HCEC 1CT (cell line): ENCODE measurements at regions not wholly inside any gene's neighbourhood (a gene's known extent, or its start where the extent isn't known, plus 50 kb on each side); places are given as distances from the start of the nearest gene placed in this dataset.
"Not testable (repeated sequence)": the region's sequence is repeated elsewhere in the genome, so short reads cannot be mapped to it uniquely, and the experiment has no call there.

Experiments
- DNase-seq: peaks from one replicate; pipeline ENCODE4 v3.0.0-alpha.2; 2017

DNA sequence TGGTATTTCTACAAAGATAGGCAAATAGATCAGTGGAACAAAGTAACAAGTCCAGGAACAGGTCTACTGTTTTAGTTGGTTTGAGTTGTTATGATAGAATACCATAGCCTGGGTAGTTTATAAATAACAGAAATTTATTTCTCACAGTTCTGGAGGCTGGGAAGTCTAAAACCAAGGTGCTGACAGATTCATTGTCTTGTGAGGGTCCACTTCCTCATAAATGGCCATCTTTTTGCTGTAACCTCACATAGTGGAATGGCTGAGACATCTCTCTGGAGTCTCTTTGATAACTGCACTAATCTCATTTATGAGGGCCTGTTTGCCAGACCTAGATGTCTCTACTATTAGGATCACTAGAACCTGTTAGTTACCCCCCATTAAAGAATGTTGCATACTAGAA, 152.3 kb upstream of the MYRIP start:
- no peak for DNase-seq

DNA sequence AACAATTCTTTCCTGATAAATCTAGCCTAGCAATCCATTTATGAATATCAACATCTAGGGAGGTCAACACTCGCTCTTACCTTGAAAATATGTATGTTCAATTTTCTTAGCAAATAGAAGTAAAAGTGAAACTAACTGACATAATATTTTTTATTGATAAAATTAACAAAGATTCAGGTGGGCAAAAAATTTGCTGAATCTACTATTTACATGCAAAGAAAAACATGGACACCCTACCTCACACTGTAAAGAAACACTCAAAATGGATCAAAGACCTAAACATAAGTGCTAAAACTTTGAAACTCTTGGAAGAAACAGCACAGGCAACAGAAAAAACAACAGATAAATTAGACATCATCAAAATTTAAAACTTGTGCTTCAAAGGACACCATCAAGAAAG, 151.6 kb upstream of the MYRIP start:
- no peak for DNase-seq

DNA sequence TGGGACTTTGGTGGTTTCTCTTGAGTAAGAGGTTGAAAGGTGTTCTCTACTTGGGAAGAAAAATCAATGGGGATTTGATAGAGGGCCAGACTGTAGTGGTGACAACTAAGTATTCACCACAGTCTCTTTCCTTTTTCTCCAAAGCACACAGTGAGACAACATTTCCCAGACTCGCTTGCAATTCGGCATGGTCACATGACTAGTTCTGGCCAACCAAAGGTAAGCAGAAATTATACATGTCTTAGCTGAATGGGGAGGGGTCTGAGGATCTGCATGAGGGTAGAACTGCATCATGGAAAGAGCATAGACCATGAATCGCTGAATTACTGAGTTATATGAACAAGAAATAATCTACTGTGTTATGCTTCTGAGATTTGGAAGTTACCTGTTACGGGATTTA, 144.5 kb upstream of the MYRIP start:
- DNase-seq: no peak

DNA sequence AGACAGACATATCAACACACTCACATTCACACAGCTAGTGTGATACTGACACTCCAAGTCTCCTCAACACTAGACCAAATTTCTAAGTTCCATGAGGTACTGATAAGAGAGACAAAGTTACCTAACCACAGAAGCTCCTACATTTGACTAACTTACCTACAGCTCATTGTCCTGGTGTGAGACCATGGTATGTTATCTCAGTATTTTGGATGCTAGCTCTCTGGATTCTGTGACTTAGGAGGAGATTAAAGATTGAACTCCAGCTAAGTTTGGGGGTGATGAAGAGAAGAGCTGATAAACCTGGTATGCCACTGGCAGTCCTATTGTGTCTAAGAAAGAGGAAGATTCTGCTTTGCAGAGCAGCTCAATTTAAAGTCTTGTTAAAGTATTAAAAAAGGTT, 144.0 kb upstream of the MYRIP start:
- DNase-seq: no peak

DNA sequence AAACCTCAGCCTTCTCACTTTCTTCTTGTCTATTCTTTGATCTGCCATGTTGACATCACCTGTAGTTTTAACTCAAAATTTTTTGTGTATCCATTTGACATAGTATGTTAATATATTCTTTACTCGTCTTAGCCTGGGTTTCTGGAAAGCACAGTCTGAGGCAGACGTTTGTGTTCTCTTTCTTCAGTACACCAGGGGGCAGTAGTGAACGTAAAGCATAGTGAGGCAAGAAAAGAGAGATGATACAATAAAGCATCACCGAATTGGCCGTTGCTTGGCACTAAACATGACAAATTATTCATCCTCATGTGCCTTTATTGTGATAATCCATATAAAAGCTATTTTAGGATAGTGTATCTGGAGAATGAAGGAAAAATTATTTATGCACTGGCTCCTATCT, 141.0 kb upstream of the MYRIP start:
- peak; percentile 46 for DNase-seq

DNA sequence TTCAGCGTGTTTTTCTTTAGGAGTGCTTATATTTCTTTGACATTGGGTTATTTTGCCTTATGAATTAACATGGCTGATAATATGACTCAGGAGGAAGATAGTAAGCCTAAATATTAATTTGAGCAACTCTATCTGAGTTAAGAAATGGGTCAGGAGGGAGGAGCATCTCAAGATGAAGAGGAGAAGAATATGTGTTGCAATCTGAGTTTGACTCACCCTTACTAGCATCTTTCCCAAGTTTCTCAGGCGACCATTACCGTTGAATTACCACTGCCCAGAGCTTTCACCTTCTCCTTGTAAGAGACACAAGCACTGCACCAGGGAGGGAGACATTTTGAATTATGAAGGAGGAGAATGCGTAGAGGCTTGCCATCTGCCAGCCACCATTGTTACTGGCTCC, 138.3 kb upstream of the MYRIP start:
- no peak for DNase-seq

DNA sequence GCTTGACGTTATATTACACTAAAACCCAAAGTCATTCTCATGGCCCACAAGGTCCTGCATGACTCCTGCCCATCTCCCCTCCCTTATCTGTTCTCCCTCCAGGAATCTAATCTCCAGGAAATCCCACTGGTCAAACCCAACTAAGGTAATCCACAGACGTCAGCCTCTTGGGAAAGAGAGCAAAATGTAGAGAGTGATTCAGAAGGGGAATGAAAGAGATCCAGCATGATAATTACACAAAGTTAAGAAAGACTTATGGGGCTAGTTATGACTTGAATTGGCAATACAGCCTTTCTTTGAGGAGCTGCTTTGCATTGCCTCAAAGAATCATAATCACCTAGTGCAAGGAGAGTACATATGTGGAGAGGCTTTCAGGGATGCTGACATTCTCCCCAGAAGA, 137.8 kb upstream of the MYRIP start:
- no peak for DNase-seq

DNA sequence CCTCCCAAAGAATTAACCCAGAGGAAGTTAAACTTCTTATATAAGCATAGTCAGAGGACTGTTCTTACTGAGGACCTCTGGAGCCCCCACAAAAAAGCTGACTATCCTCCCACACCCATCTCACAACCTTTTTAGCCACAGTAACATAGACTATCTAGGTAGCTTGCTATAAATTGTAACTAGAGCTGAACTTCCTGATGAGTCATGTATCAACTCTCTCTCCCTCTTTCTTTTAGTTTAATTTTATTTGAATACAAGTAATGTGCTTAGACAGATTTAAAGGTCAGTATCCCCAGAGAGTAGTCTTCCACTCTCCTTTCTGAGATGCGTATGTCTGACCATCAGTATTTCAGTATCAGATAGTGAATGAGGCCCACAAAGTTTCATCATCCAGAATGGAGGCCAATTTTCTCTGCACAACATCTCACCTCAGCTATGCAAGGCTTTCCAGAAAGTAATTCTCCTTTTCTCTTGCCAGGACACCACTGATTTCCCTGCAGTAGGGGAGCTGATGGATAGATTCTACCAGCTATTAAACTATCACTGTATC, 104.0 kb upstream of the MYRIP start:
- no peak for DNase-seq

DNA sequence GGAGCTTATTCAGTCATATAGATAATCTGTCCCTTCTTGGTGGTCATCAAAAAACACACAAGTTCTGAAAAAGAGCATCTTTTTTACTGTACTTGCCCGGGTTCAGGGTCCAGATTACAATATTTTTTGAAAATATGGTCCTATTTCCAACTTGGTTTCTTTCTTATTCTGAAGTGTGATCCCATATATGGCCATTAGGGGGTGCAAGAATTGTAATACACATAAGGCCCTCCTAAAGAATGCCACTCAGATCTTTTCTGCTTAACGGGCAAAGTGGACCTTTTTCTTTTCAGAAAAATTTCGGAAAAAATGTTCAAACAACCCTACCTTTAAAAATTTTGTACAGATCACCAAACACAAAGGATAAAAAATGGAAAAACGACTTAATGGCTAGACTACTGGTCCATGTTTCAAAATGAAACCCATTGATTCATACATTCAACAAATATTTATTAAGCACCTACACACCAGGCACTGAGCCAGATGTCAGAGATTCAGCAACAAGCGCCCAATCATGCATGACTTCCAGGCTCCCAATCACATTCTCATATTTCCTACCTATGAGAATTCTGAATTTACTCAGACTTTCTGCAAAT, 102.0 kb upstream of the MYRIP start:
- peak; percentile 12 for DNase-seq

DNA sequence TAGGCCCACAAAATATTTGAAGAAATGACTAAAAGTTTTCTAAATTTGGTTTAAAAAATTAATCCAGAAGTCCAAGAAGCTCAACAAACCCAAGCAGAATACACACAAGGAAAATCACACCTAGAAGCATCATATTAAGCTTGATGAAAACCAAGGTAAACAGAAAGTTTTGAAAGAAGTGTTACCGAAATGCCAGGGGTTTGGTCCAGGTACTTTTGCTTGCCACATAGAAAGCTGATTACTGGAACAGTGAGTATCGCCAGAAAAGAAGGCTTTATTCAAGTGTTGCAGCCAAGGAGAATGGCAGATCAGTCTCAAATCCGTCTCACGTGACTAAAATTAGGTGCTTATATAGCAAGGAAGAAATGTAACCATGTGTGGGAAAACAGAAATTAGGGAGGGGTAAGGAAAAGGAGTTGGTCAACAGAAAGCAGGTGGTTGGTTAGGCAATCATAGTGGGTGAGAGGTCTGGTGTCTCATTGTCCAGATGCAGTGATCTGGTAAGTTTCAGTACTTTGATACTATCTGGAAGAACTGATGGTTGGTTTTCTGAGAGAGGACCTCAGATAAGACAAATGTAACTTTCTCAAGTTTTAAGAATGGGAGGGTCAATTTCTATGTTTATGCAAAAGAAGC, 96.9 kb upstream of the MYRIP start:
- no peak for DNase-seq

DNA sequence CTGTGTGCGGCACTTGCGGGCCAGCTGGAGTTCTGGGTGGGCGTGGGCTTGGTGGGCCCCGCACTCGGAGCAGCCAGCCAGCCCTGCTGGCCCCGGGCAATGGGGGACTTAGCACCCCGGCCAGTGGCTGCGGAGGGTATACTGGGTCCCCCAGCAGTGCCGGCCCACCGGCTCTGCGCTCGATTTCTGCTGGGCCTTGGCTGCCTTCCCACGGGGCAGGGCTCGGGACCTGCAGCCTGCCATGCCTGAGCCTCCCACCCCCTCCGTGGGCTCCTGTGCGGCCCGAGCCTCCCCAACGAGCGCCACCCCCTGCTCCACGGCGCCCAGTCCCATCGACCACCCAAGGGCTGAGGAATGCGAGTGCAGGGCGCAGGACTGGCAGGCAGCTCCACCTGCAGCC, 96.1 kb upstream of the MYRIP start:
- DNase-seq: not testable (repeated sequence)

DNA sequence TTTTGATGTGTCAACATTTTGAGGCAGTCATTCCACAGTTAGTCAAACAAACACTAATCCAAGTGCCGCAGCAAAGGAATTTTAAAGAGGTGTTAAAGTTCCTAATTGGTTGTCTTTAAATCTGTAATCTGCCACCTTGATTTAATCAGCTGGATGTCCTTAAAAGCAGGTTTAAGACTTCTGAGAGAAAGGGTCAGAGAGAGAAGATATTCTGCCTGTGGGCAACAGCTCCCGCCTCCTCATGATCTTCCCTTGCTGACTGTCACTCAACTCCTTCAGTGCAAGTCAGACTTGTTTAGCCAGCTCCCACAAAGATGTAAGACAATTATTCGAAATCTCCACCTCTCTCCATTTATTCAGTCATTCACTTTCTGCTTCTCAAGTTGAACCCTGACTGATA, 92.6 kb upstream of the MYRIP start:
- no peak for DNase-seq

DNA sequence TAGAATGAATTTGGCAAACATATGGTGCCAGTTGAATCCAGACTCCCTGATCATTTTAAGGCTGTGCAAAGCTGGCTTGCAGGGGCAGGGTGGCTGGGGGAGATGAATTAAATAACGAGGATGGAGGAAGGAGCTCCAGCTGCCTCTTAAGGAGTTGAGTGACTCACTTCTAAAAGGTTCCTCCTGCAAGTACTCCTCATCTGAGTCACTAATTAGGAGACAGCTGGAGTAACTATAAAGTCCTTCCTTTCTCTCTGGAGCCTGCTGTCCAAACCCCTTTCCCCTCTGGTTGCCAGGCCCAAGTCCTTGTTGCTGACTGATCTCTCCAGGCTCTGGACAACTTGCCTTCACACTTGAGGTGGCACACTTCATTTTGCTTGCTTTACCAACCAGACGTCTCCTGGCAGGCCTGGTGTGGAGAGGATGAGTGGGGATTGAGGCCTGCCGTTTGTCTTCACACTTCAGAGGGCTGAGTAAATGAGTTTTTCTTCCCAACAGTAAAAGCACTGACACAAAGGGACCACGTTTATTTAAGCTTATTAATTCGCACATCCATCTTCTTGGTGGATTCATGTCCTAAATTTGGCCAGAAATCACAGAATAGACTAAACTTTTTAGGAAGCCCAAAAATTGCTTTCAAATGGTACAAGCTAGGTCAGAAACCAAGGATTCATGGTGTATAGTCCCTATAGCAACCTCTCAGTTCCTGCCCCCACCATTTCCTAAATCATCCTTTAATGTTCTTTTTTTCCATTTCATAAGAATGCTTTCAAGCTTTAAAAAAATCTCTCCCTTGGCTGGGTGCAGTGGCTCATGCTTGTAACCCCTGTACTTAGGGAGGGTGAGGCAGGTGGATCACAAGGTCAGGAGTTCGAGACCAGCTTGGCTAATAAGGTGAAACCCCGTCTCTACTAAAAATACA, 90.5 kb upstream of the MYRIP start:
- peak; percentile 33 for DNase-seq

DNA sequence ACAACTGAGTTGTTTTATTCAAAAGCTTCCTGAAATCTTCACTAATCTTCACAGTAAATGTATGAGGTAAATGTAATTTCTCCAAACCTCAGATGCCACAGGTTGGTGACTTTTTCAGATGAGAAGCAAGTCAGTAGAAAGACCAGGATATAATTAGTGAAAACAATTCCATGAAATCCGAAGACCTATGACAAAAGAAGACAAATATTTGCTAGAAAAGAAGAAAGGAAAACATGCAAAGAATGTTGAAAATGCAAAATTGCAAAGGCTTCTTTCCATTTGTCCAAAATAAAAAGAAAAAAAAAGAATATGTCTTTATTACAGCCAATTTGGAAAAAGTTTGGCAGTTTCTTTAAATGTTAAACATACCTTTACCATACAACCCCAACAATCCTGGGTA, 88.3 kb upstream of the MYRIP start:
- DNase-seq: no peak

DNA sequence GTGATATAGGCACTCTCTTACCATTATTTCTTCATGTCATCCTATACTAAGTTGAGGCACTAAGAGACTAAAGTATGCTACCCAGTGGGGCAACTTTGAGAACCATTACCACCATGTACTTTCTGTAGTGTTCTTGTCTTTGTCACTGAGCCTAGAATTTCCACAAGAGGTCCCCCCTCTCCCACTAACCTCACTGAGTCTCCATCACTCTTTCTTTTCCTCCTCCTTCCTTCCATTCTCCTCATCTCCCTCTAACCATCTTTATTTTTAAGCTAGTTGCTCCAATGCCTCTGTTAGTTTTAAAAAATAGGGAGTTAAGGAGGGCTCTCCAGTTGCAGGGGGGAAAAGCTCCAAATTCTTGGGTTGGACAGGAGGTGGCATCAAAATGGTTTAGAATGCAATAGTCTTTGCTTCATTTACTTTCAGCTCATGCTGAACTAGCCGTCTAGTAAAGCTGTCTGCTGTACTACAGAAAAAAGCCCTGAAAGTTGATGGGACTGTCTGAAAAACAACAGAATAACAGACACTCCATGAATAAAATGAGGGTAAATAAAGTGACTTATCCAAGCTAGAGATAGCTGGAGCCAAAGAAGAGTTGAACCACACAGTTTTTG, 85.1 kb upstream of the MYRIP start:
- no peak for DNase-seq

DNA sequence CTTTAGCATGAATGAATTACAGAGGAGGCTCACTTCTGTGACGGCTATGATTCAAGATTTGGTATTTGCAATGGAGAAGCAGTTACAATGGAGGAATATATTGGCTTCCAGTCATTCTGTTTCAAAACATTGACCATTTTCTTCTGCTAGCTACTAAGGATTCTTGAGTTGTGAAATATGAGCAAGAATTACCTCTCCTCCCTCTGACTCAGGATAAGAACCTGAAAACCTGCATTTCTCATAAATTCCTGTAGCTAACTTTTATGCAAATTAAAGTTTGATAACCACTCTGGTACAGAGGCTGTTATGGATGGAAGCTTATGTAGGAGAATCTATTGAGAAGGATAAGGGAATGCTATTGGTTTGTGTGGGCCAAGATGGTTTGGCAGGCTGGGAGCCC, 84.1 kb upstream of the MYRIP start:
- no peak for DNase-seq

DNA sequence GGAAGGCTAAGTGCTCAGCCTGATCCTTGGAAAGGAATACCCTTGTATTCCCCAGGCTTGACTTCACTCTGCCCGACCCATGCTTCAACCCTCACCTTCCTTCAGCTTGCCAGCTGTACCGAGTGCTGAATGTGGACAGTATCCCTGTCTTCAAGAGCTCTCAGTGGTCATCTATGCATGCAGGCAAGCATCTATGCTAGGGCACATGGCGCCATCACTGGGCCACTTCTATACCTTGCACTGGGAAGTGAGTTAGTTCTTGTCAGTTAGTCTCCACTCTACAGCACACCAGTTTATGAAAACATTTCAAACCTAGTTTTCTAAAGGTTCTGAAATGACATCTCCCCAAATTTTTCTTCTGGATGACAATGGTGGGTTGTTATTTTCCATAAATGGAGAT, 82.0 kb upstream of the MYRIP start:
- DNase-seq: no peak

DNA sequence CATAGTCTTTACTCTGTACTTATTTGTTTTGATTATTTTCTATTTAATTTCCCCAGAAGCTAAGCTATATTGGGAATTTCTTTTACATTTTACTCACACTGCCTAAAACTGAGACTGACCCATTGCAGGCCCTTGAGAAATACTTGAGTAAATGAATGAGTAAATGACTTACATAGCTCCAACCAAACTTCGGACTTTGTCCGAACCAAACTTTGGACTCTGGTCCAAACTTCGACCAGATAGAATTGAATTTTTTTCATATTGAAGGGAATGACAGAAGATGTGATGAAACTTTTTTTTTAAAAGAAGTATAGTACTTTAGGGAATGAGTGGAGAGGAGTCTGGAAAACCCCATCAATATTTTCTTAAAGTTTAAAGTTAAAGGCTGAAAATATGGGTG, 75.6 kb upstream of the MYRIP start:
- no peak for DNase-seq

DNA sequence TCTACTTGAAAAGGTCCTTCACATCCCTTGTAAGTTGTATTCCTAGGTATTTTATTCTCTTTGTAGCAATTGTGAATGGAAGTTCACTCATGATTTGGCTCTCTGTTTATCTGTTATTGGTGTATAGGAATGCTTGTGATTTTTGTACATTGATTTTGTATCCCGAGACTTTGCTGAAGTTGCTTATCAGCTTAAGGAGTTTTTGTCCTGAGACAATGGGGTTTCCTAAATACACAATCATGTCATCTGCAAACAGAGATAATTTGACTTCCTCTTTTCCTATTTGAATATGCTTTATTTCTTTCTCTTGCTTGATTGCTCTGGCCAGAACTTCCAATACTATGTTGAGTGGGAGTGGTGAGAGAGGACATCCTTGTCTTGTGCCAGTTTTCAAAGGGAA, 69.8 kb upstream of the MYRIP start:
- not testable (repeated sequence) for DNase-seq

DNA sequence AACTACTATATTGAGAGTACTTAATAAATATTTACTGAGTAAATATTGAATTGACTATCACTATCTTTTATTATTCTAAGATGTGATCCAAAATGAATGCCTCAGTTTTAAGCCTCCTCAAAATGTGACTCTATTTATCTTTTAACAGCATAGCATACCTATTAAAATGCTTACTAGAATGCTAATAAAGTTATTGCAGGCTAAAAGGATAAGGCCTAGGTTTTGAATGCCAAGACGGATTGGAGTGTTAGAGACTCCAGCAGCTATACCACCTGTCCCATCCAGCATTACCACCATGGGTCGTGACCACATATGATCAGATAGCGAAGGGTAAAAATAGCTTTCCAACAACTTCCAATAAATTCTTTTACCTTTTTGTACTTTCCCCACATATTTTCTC, 64.7 kb upstream of the MYRIP start:
- DNase-seq: no peak

DNA sequence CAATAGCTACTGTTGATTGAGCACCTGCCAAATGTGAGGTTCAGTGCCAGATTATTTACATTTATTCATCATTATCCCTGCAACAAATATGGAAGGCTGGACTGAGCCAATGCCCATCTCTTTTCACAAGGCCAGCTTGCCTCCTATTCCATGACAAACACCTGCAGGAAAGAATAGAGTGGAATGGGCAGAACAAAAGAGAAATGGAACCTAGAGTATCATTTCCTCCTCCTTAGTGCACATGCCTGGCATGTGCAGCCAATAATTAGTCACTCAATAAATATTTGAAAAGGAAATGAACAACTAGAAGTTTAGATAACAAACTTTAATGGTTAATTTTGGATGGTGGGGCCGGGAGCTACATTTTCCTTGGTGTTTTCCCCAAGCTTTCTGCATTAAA, 61.4 kb upstream of the MYRIP start:
- DNase-seq: no peak

DNA sequence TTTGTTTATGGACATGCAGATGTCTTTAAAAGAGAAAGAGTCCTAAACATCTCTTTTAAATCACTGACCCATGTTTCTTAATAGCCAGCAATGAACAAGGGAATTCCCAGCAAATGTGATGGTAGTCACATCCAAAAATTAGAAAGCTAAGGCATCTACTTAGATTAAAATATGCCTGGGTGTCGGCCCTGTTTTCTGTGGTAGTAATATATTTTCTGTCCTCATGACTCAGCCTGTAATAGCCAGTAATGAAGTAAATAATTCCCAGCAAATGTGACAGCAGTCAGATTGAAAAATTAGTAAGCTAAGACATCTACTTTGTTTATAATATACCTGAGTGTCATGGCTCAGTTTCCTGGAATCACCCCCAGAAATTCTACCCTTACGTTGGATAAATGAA, 60.6 kb upstream of the MYRIP start:
- no peak for DNase-seq

DNA sequence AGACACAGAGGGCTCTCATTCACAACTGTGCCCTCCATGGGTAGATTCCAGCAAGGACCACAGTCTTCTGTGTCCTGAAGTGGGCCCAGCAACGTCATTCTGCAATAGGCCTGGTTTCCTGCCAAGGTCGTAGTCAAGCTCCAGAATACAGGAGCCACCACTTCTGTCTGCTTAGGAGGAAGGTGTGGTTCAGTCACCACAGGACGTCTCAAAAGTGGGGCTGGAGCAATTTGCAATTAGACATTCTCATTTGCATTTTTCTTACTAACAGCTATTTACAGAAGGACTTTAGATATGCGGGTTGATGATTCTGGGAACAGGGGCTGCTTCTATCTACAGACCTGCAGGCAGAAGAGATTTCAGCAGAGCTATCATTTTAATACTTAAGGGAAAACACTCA, 58.7 kb upstream of the MYRIP start:
- no peak for DNase-seq

DNA sequence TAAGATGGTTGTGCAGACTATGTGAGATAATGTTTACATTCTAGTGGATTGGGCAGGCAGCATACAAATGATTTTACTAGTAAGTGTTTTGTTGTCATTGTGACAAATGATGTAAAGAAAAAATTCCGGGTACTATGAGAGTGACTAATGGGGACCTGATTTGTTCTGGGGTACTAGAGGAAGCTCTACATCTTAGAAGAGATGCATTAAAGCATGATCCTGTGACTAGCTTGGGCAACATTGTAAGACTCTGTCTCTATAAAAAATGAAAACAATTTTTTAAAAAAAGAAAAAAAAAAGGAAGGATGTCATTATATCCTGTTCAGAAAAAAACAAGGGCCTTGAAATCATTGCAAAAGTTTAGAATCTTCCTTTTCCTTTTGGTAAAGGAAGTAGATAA, 58.1 kb upstream of the MYRIP start:
- DNase-seq: no peak
